NCI-H446 (cell line): ENCODE measurements at regions not wholly inside any gene's neighbourhood (a gene's known extent, or its start where the extent isn't known, plus 50 kb on each side); places are given as distances from the start of the nearest gene placed in this dataset.

ENCODE experiments used
- DNase-seq, 2 experiments: peaks; one replicate each; lab custom pipeline; 2025; lab: John Stamatoyannopoulos, UW

DNA sequence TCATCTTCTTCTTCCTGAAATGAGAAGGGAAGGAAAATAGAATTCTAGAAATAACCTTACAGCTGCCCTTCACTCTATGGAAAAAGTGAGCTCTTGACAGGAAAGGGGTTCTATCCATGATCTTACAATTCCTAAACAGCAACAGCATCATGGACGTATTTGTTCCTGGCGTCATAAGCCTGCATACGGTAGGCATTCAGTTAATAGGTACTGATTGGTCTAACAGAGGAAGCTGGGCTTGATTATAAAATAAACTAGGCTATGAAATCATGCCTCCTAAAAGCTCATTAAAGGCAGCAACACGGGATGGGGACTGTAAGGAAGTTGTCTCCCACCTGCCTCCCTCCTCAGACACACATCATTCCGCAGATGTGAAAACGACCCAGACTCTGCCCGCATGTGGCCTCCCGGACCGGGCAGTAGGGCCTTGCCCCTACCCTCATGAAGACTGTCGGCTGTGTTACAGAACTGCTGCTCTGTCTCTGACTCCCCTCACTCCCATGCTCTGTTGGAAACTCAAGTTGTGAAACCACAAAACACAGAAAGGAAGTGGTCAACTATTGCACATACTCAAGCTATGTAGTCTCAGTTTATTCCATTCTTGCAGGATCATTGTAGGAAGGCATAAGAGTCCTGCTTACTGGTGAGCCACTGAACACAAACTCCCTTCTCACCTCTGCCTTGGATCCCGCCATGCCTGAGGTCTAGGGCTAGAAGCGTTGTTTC is 129.8 kb downstream of the DLEU7 start:
- DNase-seq: no peak

- DNase-seq: no peak
These were observed 128.6 kb downstream of the DLEU7 start for GRCh38 chr13:50714891-50715290.

GRCh38 chr13:50715402-50716146 is 127.9 kb downstream of the DLEU7 start:
- DNase-seq: no peak

DNA sequence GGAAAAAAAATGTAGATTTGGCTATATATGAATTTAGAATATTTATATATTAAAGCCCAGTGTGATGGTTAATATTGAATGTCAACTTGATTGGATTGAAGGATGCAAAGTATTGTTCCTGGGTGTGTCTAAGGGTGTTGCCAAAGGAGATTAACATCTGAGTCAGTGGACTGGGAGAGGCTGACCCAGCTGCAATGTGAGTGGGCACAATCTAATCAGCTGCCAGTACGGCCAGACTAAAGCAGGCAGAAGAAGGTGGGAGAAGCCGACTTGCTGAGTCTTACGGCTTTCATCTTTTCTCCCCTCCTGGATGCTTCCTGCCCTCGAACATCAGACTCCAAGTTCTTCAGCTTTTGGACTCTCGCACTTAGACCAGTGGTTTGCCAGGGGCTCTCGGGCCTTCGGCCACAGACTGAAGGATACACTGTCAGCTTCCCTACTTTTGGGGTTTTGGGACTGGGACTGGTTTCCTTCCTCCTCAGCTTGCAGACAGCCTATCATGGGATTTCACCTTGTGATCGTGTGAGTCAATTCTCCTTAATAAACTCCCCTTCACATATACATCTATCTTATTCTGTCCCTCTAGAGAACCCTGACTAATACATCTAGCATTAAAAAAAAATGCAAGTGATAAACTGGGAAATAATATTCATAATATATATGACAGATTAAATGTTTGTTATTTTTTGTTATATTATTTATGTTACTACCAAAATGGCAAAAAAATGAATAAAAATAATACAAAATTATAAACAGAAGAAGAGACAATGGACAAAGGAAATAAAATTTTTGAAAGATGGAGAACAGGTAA is 122.4 kb downstream of the DLEU7 start:
- DNase-seq: no peak

DNA sequence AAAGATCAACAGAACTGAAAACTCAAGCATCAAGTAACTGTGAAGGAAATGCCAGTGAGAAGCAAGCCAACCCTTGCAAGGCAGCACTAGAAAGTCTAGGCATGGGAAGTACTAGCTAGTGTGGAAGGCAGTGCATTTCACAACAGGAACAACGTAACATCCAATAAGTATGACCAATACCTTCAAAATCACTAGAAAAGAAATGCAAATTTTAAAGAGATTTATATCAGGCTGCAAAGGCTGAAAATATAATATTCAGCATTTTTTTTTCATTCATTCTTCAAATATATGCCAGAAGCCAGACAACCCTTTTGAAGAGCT is 121.9 kb downstream of the DLEU7 start:
- DNase-seq: no peak

- no peak for DNase-seq
These were observed 120.9 kb downstream of the DLEU7 start for GRCh38 chr13:50722440-50723125.

DNA sequence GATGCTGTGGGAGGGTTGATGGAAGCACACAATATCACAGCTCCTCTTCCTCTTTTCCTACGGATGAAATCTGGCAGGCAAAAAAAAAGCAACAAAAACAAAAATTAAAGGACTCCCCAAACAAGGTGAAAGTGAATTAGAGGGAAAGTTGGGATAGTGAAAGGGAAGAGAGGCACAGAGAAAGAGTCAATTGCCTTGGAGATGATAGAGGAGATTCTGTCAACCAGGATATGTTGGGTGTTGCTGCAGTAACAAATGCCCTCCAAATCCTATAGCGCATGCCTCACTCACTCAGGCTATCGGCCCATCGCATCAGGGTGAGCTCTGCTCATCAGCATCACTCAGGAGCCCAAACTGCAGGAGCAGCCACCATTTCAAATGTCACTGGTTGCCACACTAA is 119.1 kb downstream of the DLEU7 start:
- DNase-seq: no peak

DNA sequence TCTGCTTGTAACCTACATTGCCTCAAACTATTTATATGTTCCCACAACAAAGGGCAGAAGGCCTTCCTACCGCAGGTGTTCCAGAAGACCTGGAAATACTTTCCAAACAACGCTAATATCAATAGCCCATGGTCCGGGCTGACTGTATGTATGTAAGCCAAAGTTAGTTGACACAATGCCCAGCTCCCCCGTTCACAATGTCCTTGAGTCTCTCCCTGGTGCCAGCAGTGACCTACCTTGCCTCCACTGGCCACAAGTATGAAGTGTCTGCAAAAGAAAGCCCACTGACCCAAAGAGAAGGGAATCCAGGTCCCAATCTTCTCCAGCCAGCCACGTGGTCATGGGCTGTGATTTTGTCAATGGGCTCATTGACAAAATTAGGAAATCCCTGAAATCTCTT is 118.6 kb downstream of the DLEU7 start:
- DNase-seq: no peak

- DNase-seq: no peak
These were observed 117.3 kb downstream of the DLEU7 start for GRCh38 chr13:50726164-50726563.

DNA sequence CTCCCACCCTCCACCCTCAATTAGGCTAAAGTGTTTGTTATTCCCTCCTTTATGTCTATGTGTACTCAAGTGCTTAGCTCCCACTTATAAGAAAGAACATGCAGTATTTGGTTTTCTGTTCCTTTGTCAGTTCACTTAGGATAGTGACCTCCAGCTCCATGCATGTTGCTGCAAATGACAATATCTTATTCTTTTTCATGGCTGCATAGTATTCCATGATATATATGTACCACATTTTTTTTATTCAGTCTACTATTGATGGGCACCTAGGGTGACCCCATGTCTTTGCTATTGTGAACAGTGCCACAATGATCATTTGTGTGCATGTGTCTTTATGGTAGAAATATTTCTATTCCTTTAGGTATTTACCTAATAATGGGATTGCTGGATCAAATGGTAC is 114.3 kb downstream of the DLEU7 start:
- DNase-seq: no peak

GRCh38 chr13:50730496-50731351 is 112.8 kb downstream of the DLEU7 start:
- DNase-seq: no peak

DNA sequence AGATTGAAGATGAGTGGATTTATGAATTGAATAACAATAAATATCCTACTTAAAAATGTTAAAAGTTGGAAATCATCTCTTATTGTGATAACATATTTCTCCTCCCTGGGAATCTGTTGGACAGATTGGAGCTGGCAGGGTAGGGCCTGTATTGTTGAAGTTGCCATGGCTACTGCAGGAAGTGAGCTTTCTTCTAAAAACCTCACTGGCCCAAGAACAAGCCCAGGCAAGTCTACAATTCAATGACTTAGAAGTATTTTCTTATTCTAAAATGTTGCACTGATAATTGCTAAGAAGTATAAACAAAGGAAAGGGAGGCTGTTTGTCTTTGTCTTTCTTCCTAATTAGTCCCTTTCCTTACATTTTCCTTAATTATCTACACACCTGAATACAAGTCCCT is 112.1 kb downstream of the DLEU7 start:
- peak; percentile 24 to 30 for DNase-seq

- DNase-seq: no peak
These were observed 110.8 kb downstream of the DLEU7 start for GRCh38 chr13:50732712-50733111.

DNA sequence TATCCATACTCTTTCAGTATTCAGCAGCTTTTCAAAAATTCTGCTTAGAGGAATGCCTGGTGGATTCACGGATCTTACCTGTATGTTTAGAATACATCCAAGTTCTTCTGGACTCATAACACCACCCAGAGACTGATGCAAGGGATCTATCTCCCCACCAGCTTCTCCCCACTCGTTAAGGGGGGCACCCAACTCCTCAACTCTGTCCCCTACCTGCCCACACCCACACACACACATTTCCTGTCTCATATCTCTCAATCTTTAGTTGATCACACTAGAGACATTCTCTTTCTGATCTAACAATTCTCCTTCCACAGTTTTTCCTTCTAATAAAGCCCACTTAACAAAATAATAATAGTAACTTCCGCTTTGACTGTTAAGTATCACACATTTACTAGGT is 110.1 kb downstream of the DLEU7 start:
- no peak for DNase-seq

GRCh38 chr13:50735071-50735470 is 108.4 kb downstream of the DLEU7 start:
- DNase-seq: no peak

DNA sequence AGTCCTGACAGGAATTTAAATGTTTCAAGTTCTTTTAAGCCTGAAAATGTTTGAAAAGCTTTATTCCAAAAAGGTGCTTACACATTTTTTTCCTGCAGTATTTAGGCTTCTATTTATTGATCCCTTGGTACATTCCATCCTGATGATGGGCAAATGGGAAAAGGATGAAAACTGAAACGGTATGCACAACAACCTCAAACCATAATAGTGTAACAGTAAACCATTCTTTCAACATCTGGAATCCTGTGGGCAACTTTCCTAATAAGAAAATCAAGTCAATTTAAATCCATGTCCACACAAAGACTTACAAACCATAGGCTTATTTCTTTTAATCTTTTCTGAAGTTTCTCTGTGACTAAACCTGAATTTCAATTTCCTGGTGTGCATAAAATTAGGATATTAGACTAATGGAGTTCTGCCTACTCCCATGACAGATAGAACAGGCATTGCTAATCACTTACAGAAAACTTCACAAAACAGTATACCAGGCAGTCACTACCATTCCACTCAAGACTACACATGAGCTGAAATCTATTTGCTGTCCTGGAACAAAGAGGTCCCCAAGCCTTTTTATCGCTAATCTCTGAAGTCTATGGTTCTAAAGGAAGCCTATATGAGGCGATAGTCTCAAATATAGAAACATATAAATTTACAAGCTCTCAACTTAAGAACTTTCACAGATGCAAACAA is 103.3 kb downstream of the DLEU7 start:
- DNase-seq: no peak

DNA sequence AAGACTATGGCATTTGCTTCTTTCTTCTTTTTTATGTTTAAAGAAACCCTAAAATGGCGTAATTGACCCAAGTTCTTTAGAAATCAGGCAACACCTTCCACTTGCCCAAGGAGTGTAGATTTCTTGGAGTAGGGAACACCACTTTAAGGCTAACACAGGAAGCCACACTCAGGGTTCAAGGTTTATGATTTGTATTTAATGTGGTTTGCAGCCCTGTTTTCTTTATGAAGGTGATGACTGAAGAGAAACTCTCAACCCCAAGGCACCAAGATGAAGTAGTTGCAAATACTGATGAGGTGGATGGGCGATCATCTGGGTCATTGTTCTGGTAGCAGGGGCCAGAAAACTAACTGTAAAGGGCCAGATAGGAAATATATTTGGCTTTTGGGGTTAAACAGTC is 101.1 kb downstream of the DLEU7 start:
- no peak for DNase-seq

- DNase-seq: no peak
These were observed 100.5 kb downstream of the DLEU7 start for GRCh38 chr13:50742968-50743367.

GRCh38 chr13:50744116-50744660 is 99.3 kb downstream of the DLEU7 start:
- no peak for DNase-seq

GRCh38 chr13:50745542-50746115 is 97.9 kb downstream of the DLEU7 start:
- no peak for DNase-seq
